ENCODE measurements at regions not wholly inside any gene's neighbourhood (a gene's known extent, or its start where the extent isn't known, plus 50 kb on each side); places are given as distances from the start of the nearest gene placed in this dataset.
A peak's percentile ranks its signal among the peaks of the same experiment; 100 is the strongest.

DNA sequence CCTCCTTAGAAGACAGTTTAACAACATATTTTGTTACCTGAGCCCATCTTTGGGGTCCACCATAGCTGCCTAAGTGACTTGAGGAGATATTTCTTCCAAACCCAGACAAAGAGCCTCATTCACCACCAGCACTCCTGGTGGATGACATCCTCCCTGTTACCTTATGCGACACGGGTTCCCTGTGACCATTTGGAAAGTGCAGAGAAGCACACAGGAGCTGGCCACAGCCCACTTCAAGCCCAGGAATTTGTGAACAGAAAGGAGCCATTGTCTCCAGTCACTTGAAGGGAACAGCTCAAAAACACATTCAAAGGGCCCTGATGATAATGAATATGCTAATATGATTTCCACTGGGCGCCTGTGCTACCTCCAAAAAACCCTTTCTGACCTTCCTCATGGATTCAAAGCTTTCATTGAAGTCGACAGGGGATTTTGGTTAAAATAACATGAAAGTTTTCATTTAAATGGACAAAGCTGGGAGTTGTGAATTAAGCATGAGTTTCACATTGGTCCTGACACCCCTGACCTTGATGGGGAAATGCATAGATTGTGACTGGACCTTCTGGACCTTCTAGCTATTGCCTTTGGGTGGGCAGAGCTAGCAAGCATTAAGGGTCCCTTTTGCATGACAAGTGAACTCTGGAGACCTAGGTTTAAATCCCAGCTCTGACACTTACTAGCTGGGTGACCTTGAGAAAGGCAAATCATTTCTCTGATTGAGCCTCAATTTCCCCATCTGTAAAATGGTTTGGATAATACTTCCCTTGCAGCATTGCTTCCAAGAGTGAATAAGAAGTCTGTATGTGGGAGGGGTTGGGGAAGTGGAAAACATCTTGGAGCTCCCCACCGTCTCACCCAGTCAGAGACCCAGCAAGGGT is 83.3 kb upstream of the SIRPA start:
- H3K4me1 ChIP-seq, result peaks cover 0 to 62% (median 41%) of the 10 kb centered on the region in 4 donors
- intact Hi-C loops (cut with DNase I), result no loop called here
- H3K27me3 ChIP-seq, result no peaks in the 10 kb centered on the region
- H3K36me3 ChIP-seq, result no peaks in the 10 kb centered on the region
- no peak for DNase-seq
- H3K4me3 ChIP-seq, result no peak overlapping the region
- peak overlapping the region in 3 of 4 donors; percentile 53 to 63 (median 61) for H3K27ac ChIP-seq
- 66 to 75% methylated on average over 5 of the region's 5 CpGs for WGBS, 2 donors
- no peaks in the 10 kb centered on the region for H3K9me3 ChIP-seq
- no peak for TF ChIP-seq EP300 (IDR thresholded peaks at IDR 0.05)

DNA sequence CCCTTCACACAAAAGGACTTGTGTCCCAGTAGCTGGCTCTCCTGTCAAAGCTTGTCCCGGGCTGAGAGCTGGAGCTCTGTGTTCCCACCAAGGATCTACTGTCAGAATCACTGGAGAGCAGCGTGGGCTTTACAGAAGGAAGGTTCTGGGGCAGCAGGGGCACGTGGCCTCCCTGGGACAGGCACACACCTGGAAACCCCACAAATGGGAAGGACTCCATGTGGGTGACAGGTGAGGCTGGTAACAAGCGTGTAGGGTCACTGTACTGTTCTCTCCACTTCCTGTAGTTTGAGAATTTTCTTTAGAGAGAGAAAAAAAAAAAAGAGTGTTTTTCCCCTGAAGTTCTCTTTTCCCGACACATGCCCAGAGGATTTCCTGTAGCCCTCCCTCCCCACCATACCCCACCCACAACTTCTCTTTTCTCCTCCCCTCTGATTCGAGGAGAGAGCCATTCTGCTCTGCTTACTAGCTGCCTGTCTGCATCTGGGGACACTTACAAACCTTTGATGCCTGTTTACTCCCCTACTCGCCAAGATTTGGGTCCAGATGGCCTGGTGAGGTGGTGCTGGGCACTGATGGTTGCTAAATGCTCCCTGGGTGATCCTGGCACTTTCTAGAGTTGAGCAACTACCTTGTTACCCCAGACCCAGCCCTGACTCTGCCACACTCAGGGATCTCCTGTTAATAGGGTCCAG is 84.1 kb upstream of the SIRPA start:
- H3K9me3 ChIP-seq, result no peaks in the 10 kb centered on the region
- peak overlapping the region in 3 of 4 donors; percentile 53 to 63 (median 61) for H3K27ac ChIP-seq
- no peaks in the 10 kb centered on the region for H3K27me3 ChIP-seq
- TF ChIP-seq, protein P1, sequence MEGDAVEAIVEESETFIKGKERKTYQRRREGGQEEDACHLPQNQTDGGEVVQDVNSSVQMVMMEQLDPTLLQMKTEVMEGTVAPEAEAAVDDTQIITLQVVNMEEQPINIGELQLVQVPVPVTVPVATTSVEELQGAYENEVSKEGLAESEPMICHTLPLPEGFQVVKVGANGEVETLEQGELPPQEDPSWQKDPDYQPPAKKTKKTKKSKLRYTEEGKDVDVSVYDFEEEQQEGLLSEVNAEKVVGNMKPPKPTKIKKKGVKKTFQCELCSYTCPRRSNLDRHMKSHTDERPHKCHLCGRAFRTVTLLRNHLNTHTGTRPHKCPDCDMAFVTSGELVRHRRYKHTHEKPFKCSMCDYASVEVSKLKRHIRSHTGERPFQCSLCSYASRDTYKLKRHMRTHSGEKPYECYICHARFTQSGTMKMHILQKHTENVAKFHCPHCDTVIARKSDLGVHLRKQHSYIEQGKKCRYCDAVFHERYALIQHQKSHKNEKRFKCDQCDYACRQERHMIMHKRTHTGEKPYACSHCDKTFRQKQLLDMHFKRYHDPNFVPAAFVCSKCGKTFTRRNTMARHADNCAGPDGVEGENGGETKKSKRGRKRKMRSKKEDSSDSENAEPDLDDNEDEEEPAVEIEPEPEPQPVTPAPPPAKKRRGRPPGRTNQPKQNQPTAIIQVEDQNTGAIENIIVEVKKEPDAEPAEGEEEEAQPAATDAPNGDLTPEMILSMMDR (IDR thresholded peaks at IDR 0.05), result no peak
- TF ChIP-seq POLR2AphosphoS5 (IDR thresholded peaks at IDR 0.05), result no peak
- TF ChIP-seq POLR2A (IDR thresholded peaks at IDR 0.05), result no peak
- TF ChIP-seq EP300 (IDR thresholded peaks at IDR 0.05), result no peak
- 17 to 29% methylated on average over 7 of the region's 7 CpGs for WGBS, 2 donors
- no peak for DNase-seq
- peaks cover 0 to 54% (median 33%) of the 10 kb centered on the region in 4 donors for H3K4me1 ChIP-seq
- intact Hi-C loops (cut with DNase I), result no loop called here
- H3K36me3 ChIP-seq, result no peaks in the 10 kb centered on the region
- H3K4me3 ChIP-seq, result no peak overlapping the region

DNA sequence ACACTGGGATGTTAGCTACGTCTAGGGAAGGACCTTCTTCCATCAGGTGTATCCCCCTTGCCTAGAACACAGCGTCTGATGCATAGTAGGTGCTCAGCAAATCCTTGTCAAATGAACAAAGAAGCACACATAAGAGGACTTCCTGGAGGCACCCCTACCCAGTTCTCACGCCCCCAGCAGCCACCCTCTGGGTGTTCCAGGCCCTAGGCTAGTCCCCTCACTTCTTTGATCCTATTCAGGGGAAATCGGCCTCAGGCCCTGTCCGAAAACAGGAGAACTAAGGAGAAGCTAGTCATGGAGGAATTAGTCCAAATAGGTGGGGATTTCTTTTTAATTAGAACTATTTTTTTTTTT is 84.7 kb upstream of the SIRPA start:
- no peak for DNase-seq
- peaks cover 0 to 49% (median 28%) of the 10 kb centered on the region in 4 donors for H3K4me1 ChIP-seq
- intact Hi-C loops (cut with DNase I), result no loop called here
- TF ChIP-seq POLR2A (IDR thresholded peaks at IDR 0.05) (no peak), POLR2AphosphoS5 (IDR thresholded peaks at IDR 0.05) (no peak), EP300 (IDR thresholded peaks at IDR 0.05) (no peak)
- TF ChIP-seq, protein P1 (IDR thresholded peaks at IDR 0.05), result no peak
- no peak overlapping the region for H3K4me3 ChIP-seq
- WGBS, 2 donors, result 81 to 89% methylated on average over 5 of the region's 5 CpGs
- no peaks in the 10 kb centered on the region for H3K36me3 ChIP-seq
- no peaks in the 10 kb centered on the region for H3K27me3 ChIP-seq
- no peaks in the 10 kb centered on the region for H3K9me3 ChIP-seq
- peak overlapping the region in 3 of 4 donors; percentile 53 to 63 (median 61) for H3K27ac ChIP-seq

DNA sequence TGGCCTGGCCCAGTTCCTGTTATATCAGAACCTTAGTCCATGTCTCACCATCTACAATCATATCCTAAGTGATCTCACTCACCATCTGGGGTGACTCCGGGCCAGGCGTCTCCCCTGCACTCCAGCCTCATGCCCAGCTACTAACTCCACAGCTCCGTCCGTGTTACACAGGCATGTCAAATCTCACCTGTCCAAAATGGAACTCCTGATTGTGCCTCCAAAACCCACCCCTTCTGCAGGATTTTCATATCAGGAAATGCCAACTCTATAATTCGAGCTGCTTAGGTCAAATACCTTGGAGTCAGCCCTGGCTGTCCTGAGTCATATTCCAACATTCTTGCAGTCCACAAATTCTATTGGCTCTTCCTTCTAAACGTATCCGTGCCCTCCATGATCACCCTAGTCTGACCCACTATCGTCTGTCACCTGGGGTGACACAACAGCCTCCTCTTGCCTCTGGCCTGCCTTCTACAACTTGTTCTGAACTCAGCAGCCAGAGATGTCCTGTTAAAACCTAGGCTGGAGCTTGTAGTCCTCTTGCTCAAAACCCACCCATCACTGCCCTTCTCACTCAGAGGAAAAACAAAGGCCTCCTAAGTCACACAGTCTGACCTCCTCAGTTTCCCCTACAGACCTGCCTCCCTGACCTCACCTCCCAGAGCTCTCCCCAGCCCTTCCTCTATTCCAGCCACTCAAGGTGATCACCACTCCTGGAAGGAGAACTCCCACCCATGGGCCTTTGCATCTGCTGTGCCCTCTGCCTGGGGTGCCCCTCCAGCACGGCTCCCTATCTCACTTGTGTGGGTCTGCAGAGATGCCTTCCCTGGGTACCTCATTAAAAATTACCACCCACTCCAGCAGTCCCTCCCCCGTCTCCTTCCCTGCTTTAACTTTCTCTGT is 85.3 kb upstream of the SIRPA start:
- TF ChIP-seq POLR2A (IDR thresholded peaks at IDR 0.05) (no peak), POLR2AphosphoS5 (IDR thresholded peaks at IDR 0.05) (no peak), EP300 (IDR thresholded peaks at IDR 0.05) (no peak)
- TF ChIP-seq, protein P1 (IDR thresholded peaks at IDR 0.05), result no peak
- H3K4me3 ChIP-seq, result no peak overlapping the region
- no peaks in the 10 kb centered on the region for H3K36me3 ChIP-seq
- peak overlapping the region in 1 of 4 donors; percentile 61 for H3K27ac ChIP-seq
- DNase-seq, result no peak
- peaks cover 0 to 45% (median 27%) of the 10 kb centered on the region in 4 donors for H3K4me1 ChIP-seq
- 91 to 94% methylated on average over 10 of the region's 10 CpGs for WGBS, 2 donors
- H3K9me3 ChIP-seq, result no peaks in the 10 kb centered on the region
- intact Hi-C loops (cut with DNase I), result loop anchor here (10.0 kb wide), 1 partner anchor 295 kb away; the partner anchor contains the start of gene STK35
- H3K27me3 ChIP-seq, result no peaks in the 10 kb centered on the region
